GM23338 (cell line): ENCODE measurements at regions not wholly inside any gene's neighbourhood (a gene's known extent, or its start where the extent isn't known, plus 50 kb on each side); places are given as distances from the start of the nearest gene placed in this dataset.

Source experiments
- ATAC-seq: fragments of 200-7000 bp; cut with Tn5 transposase; 3 replicates; pipeline ENCODE4 v1.9.1; 2020
- DNase-seq: peaks from one replicate; pipeline ENCODE4 v3.0.0-alpha.2; 2015; ENCODE audit warnings: low spot score
- H2AFZ ChIP-seq: fragments of 200-600 bp; sonication (generic); 2 replicates; pipeline ENCODE4 v1.8.0; 2016; ENCODE audit warnings: antibody characterized with exemption, mild to moderate bottlenecking, moderate library complexity
- H3F3A ChIP-seq: fragments of 200-600 bp; sonication (generic); replicated peaks from 2 replicates; pipeline ENCODE4 v1.8.0; 2017; ENCODE audit warnings: antibody characterized with exemption, mixed run types, low read depth
- H3K27ac ChIP-seq: fragments of 200-600 bp; sonication (generic); 2 replicates; pipeline ENCODE4 v1.6.1; 2016; ENCODE audit warnings: low read depth
- H3K27me3 ChIP-seq: fragments of 200-600 bp; sonication (generic); 2 replicates; pipeline ENCODE4 v1.8.0; 2016; ENCODE audit warnings: mild to moderate bottlenecking, mixed run types, moderate library complexity; ENCODE audit not compliant: insufficient read depth
- H3K36me3 ChIP-seq: fragments of 200-600 bp; sonication (generic); 2 replicates; pipeline ENCODE4 v1.8.0; 2016; ENCODE audit warnings: mild to moderate bottlenecking; ENCODE audit not compliant: insufficient read depth
- H3K4me1 ChIP-seq: fragments of 200-600 bp; sonication (generic); 2 replicates; pipeline ENCODE4 v1.8.0; 2016; ENCODE audit warnings: mild to moderate bottlenecking, moderate library complexity; ENCODE audit not compliant: insufficient read depth
- H3K4me2 ChIP-seq: fragments of 200-600 bp; sonication (generic); 2 replicates; pipeline ENCODE4 v1.7.1; 2017; ENCODE audit warnings: mixed run types
- H3K4me3 ChIP-seq: fragments of 200-600 bp; sonication (generic); 2 replicates; pipeline ENCODE4 v1.6.1; 2016; ENCODE audit warnings: mixed run types
- H3K79me2 ChIP-seq: fragments of 200-600 bp; sonication (generic); replicated peaks from 2 replicates; pipeline ENCODE4 v1.8.0; 2017; ENCODE audit warnings: mild to moderate bottlenecking; ENCODE audit not compliant: insufficient read depth
- H3K9me2 ChIP-seq: fragments of 200-600 bp; sonication (generic); 2 replicates; pipeline ENCODE4 v1.8.0; 2017; ENCODE audit not compliant: insufficient read depth
- H4K20me1 ChIP-seq: fragments of 200-600 bp; sonication (generic); replicated peaks from 2 replicates; pipeline ENCODE4 v1.8.0; 2017; ENCODE audit warnings: mild to moderate bottlenecking; ENCODE audit not compliant: insufficient read depth
- H3K27ac Mint-ChIP-seq: 2 replicates; pipeline ENCODE4 v1.8.0; 2020; ENCODE audit warnings: inconsistent platforms, mild to moderate bottlenecking, moderate library complexity, mixed read lengths
- H3K27me3 Mint-ChIP-seq: 3 replicates; pipeline ENCODE4 v1.8.0; 2022; ENCODE audit warnings: low read depth, mild to moderate bottlenecking, moderate library complexity, mixed read lengths, inconsistent platforms; ENCODE audit not compliant: insufficient read depth, poor library complexity
- H3K36me3 Mint-ChIP-seq: 3 replicates; pipeline ENCODE4 v1.8.0; 2021; ENCODE audit warnings: low read depth, mild to moderate bottlenecking, inconsistent platforms, moderate library complexity, mixed read lengths
- H3K4me1 Mint-ChIP-seq: 3 replicates; pipeline ENCODE4 v1.8.0; 2020; ENCODE audit warnings: mild to moderate bottlenecking, inconsistent platforms, mixed read lengths
- H3K4me3 Mint-ChIP-seq: 3 replicates; pipeline ENCODE4 v1.8.0; 2021; ENCODE audit warnings: moderate library complexity, mild to moderate bottlenecking, inconsistent platforms, mixed read lengths
- H3K9me3 Mint-ChIP-seq: 3 replicates; pipeline ENCODE4 v1.8.0; 2020; ENCODE audit warnings: moderate library complexity, mild to moderate bottlenecking, inconsistent platforms, mixed read lengths
- CREB1 ChIP-seq: fragments of 250-450 bp; sonication (Bioruptor Pico); IDR thresholded peaks from 2 replicates; pipeline ENCODE4 v1.5.0; 2020; ENCODE audit warnings: low read depth, mild to moderate bottlenecking, moderate library complexity
- EZH2 ChIP-seq: fragments of 200-600 bp; sonication (generic); IDR thresholded peaks from one replicate; pipeline ENCODE4 v1.8.0; 2017; ENCODE audit warnings: antibody characterized with exemption, mild to moderate bottlenecking, low read depth; ENCODE audit not compliant: unreplicated experiment
- EZH2phosphoT487 ChIP-seq: fragments of 200-600 bp; sonication (generic); IDR thresholded peaks from one replicate; pipeline ENCODE4 v1.8.1; 2018; ENCODE audit warnings: antibody characterized with exemption; ENCODE audit not compliant: unreplicated experiment
- ZNF114 ChIP-seq: fragments of 250-450 bp; sonication (Bioruptor Pico); IDR thresholded peaks from 2 replicates; pipeline ENCODE4 v1.5.0; 2020; ENCODE audit warnings: mild to moderate bottlenecking, moderate library complexity
- ZNF331 ChIP-seq: fragments of 250-450 bp; sonication (Bioruptor Pico); IDR thresholded peaks from 2 replicates; pipeline ENCODE4 v1.5.0; 2020; ENCODE audit warnings: low read depth, mild to moderate bottlenecking, moderate library complexity
- TF ChIP-seq, protein P1 (sequence below): IDR thresholded peaks from 2 replicates; pipeline ENCODE4 v1.6.1; 2016; ENCODE audit warnings: antibody characterized with exemption
- TF ChIP-seq, protein P2 (sequence below): IDR thresholded peaks from one replicate; pipeline ENCODE4 v1.6.1; 2018; ENCODE audit warnings: antibody characterized with exemption; ENCODE audit not compliant: unreplicated experiment
- TF ChIP-seq, protein P3 (sequence below): fragments of 250-450 bp; sonication (Bioruptor Pico); IDR thresholded peaks from 2 replicates; pipeline ENCODE4 v1.5.0; 2020; ENCODE audit warnings: mild to moderate bottlenecking, moderate library complexity
- TF ChIP-seq, protein P4 (sequence below), 2 experiments: fragments of 200-600 bp in 1 of 2; sonication (generic) in 1 of 2; conservative IDR thresholded peaks; 2 replicates each; pipeline versions ENCODE4 v1.5.1 to v1.6.1; 2016 to 2017; ENCODE audit warnings: antibody characterized with exemption in 2 of 2, low read depth in 2 of 2, mild to moderate bottlenecking in 2 of 2, moderate library complexity in 1 of 2

DNA sequence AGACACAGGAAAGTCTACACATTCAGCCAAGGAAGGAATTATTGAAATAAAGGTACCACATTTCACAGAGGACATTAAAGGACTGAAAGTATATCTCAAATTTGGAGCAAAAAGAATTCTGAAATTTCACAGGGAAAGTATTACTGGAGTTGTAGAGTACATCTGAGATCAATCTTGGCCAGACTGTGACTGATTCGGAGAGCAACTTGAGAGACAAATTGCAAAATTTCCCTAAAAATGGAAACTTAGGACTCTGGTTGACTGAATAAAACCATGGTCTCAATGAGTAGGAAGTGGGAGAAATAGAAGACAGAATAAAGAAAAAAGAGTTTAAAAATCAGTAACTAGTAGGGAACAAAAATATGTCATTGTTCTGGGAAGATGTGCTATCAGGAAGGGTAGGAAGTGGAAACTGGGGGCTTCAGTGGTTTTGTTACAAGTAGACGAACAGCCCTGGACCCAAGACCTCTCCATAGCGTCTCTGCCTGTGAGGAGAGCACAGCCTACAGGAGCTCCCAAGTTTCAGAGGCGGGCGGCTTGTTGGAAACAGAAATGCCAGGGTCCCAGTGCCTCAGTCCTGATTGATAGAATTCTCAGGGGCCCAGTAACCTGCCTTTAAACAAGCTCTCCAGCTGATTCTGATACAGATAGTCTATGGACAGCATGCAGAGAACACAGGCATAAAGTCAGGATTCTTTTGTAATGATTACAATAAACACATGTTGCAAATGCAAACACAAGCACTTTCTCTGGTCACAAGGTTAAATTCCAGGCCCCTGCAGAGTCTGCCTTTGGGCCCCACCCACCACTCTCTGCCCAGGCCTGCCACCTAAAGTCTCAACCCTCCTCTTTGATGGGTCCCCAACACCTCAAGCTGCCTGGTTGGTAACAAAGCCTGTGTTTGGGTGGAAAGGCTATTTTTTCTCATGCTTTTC, 63.1 kb downstream of the BBS10 start (continued):
- no peak for TF ChIP-seq EZH2phosphoT487
- TF ChIP-seq, protein P1, sequence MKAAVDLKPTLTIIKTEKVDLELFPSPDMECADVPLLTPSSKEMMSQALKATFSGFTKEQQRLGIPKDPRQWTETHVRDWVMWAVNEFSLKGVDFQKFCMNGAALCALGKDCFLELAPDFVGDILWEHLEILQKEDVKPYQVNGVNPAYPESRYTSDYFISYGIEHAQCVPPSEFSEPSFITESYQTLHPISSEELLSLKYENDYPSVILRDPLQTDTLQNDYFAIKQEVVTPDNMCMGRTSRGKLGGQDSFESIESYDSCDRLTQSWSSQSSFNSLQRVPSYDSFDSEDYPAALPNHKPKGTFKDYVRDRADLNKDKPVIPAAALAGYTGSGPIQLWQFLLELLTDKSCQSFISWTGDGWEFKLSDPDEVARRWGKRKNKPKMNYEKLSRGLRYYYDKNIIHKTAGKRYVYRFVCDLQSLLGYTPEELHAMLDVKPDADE: no peak
- no peak for TF ChIP-seq CREB1 (CRISPR knock-in tag)
- TF ChIP-seq, protein P2, sequence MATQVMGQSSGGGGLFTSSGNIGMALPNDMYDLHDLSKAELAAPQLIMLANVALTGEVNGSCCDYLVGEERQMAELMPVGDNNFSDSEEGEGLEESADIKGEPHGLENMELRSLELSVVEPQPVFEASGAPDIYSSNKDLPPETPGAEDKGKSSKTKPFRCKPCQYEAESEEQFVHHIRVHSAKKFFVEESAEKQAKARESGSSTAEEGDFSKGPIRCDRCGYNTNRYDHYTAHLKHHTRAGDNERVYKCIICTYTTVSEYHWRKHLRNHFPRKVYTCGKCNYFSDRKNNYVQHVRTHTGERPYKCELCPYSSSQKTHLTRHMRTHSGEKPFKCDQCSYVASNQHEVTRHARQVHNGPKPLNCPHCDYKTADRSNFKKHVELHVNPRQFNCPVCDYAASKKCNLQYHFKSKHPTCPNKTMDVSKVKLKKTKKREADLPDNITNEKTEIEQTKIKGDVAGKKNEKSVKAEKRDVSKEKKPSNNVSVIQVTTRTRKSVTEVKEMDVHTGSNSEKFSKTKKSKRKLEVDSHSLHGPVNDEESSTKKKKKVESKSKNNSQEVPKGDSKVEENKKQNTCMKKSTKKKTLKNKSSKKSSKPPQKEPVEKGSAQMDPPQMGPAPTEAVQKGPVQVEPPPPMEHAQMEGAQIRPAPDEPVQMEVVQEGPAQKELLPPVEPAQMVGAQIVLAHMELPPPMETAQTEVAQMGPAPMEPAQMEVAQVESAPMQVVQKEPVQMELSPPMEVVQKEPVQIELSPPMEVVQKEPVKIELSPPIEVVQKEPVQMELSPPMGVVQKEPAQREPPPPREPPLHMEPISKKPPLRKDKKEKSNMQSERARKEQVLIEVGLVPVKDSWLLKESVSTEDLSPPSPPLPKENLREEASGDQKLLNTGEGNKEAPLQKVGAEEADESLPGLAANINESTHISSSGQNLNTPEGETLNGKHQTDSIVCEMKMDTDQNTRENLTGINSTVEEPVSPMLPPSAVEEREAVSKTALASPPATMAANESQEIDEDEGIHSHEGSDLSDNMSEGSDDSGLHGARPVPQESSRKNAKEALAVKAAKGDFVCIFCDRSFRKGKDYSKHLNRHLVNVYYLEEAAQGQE: no peak

DNA sequence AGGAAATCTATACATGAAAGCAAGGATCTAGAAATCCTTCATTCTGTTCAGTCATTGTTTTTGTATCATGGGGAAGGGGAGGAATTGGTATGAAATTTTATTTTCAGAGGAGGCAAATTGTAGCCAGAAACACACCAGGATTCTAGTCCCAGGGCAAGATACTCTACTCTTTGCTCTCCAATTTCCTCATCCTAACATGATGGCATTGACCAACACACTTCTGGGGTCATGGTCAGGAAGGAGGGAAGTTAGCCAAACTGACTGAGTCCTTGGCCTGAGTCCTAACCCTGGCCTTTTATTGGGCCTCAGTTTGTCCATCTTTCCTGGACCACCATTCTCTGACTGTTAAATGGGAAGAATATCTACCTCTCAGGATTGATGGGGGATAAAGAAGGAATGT, 65.5 kb downstream of the BBS10 start:
- ATAC-seq (no peak), DNase-seq (no peak)
- H4K20me1 ChIP-seq: no peaks in the 10 kb centered on the region
- H3K4me2 ChIP-seq: no peak overlapping the region
- Mint-ChIP-seq H3K36me3 (no peaks in the 10 kb centered on the region), H3K4me3 (no peak overlapping the region), H3K27me3 (peaks cover 2% of the 10 kb centered on the region), H3K9me3 (no peaks in the 10 kb centered on the region), H3K4me1 (peaks cover 15% of the 10 kb centered on the region), H3K27ac (no peak overlapping the region)
- H3K79me2 ChIP-seq: no peaks in the 10 kb centered on the region
- no peaks in the 10 kb centered on the region for H3F3A ChIP-seq
- peaks cover 19% of the 10 kb centered on the region for H3K4me1 ChIP-seq
- H3K36me3 ChIP-seq: no peaks in the 10 kb centered on the region
- H3K9me2 ChIP-seq: peaks cover 13% of the 10 kb centered on the region
- no peak overlapping the region for H2AFZ ChIP-seq
- H3K27me3 ChIP-seq: no peaks in the 10 kb centered on the region
- no peak overlapping the region for H3K27ac ChIP-seq
- H3K4me3 ChIP-seq: no peak overlapping the region
- TF ChIP-seq, protein P3, sequence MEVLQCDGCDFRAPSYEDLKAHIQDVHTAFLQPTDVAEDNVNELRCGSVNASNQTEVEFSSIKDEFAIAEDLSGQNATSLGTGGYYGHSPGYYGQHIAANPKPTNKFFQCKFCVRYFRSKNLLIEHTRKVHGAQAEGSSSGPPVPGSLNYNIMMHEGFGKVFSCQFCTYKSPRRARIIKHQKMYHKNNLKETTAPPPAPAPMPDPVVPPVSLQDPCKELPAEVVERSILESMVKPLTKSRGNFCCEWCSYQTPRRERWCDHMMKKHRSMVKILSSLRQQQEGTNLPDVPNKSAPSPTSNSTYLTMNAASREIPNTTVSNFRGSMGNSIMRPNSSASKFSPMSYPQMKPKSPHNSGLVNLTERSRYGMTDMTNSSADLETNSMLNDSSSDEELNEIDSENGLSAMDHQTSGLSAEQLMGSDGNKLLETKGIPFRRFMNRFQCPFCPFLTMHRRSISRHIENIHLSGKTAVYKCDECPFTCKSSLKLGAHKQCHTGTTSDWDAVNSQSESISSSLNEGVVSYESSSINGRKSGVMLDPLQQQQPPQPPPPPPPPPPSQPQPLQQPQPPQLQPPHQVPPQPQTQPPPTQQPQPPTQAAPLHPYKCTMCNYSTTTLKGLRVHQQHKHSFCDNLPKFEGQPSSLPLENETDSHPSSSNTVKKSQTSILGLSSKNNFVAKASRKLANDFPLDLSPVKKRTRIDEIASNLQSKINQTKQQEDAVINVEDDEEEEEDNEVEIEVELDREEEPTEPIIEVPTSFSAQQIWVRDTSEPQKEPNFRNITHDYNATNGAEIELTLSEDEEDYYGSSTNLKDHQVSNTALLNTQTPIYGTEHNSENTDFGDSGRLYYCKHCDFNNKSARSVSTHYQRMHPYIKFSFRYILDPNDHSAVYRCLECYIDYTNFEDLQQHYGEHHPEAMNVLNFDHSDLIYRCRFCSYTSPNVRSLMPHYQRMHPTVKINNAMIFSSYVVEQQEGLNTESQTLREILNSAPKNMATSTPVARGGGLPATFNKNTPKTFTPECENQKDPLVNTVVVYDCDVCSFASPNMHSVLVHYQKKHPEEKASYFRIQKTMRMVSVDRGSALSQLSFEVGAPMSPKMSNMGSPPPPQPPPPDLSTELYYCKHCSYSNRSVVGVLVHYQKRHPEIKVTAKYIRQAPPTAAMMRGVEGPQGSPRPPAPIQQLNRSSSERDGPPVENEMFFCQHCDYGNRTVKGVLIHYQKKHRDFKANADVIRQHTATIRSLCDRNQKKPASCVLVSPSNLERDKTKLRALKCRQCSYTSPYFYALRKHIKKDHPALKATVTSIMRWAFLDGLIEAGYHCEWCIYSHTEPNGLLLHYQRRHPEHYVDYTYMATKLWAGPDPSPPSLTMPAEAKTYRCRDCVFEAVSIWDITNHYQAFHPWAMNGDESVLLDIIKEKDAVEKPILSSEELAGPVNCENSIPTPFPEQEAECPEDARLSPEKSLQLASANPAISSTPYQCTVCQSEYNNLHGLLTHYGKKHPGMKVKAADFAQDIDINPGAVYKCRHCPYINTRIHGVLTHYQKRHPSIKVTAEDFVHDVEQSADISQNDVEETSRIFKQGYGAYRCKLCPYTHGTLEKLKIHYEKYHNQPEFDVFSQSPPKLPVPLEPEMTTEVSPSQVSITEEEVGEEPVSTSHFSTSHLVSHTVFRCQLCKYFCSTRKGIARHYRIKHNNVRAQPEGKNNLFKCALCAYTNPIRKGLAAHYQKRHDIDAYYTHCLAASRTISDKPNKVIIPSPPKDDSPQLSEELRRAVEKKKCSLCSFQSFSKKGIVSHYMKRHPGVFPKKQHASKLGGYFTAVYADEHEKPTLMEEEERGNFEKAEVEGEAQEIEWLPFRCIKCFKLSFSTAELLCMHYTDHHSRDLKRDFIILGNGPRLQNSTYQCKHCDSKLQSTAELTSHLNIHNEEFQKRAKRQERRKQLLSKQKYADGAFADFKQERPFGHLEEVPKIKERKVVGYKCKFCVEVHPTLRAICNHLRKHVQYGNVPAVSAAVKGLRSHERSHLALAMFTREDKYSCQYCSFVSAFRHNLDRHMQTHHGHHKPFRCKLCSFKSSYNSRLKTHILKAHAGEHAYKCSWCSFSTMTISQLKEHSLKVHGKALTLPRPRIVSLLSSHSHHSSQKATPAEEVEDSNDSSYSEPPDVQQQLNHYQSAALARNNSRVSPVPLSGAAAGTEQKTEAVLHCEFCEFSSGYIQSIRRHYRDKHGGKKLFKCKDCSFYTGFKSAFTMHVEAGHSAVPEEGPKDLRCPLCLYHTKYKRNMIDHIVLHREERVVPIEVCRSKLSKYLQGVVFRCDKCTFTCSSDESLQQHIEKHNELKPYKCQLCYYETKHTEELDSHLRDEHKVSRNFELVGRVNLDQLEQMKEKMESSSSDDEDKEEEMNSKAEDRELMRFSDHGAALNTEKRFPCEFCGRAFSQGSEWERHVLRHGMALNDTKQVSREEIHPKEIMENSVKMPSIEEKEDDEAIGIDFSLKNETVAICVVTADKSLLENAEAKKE (CRISPR knock-in tag): no peak
- TF ChIP-seq ZNF331 (CRISPR knock-in tag) (no peak), EZH2 (no peak), ZNF114 (no peak), CREB1 (CRISPR knock-in tag) (no peak)
- TF ChIP-seq, protein P4, sequence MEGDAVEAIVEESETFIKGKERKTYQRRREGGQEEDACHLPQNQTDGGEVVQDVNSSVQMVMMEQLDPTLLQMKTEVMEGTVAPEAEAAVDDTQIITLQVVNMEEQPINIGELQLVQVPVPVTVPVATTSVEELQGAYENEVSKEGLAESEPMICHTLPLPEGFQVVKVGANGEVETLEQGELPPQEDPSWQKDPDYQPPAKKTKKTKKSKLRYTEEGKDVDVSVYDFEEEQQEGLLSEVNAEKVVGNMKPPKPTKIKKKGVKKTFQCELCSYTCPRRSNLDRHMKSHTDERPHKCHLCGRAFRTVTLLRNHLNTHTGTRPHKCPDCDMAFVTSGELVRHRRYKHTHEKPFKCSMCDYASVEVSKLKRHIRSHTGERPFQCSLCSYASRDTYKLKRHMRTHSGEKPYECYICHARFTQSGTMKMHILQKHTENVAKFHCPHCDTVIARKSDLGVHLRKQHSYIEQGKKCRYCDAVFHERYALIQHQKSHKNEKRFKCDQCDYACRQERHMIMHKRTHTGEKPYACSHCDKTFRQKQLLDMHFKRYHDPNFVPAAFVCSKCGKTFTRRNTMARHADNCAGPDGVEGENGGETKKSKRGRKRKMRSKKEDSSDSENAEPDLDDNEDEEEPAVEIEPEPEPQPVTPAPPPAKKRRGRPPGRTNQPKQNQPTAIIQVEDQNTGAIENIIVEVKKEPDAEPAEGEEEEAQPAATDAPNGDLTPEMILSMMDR (conservative IDR thresholded peaks at IDR 0.05; ENCODE audit: low read depth in 2 of 2): no peak
- TF ChIP-seq, protein P1: no peak
